Activated B cell treated with CpG ODN at 0.5 μM for 24 hours (primary cell): ENCODE measurements at regions not wholly inside any gene's neighbourhood (a gene's known extent, or its start where the extent isn't known, plus 50 kb on each side); places are given as distances from the start of the nearest gene placed in this dataset.

Experiments used
- ATAC-seq: fragments of 200-7000 bp; cut with Tn5 transposase; one replicate; pipeline ENCODE4 v1.10.0; 2021; ENCODE audit warnings: low read depth, mild to moderate bottlenecking, moderate library complexity
- CTCF ChIA-PET: fragments of 350-600 bp; sonication (Branson Sonifier 250); formaldehyde crosslinking; loops from one replicate; lab custom pipeline; 2021; ENCODE audit warnings: antibody characterized with exemption; lab: Charles Lee
- POLR2A ChIA-PET: fragments of 350-600 bp; sonication (Branson Sonifier 250); formaldehyde crosslinking; loops from one replicate; lab custom pipeline; 2021; ENCODE audit warnings: antibody characterized with exemption; lab: Charles Lee
- DNase-seq: peaks from one replicate; pipeline ENCODE4 v3.0.0; 2022
- H3K27ac Mint-ChIP-seq: one replicate; pipeline ENCODE4 v1.8.0; 2020; ENCODE audit warnings: mixed read lengths
- H3K27me3 Mint-ChIP-seq: one replicate; pipeline ENCODE4 v1.8.0; 2021; ENCODE audit warnings: mixed read lengths
- H3K36me3 Mint-ChIP-seq: one replicate; pipeline ENCODE4 v1.8.0; 2021; ENCODE audit warnings: low read depth, mixed read lengths
- H3K4me1 Mint-ChIP-seq: one replicate; pipeline ENCODE4 v1.8.0; 2021; ENCODE audit warnings: mixed read lengths
- H3K4me3 Mint-ChIP-seq: one replicate; pipeline ENCODE4 v1.8.0; 2020; ENCODE audit warnings: mild to moderate bottlenecking, mixed read lengths
- H3K9me3 Mint-ChIP-seq: one replicate; pipeline ENCODE4 v1.8.0; 2020; ENCODE audit warnings: mixed read lengths
- intact Hi-C: fragments of 100-400 bp; cut with micrococcal nuclease; formaldehyde crosslinking; loops from one replicate; pipeline ENCODE4 v1.15.1; 2024
- TF ChIP-seq, protein P1 (sequence below): fragments of 200-600 bp; IDR thresholded peaks from one replicate; pipeline ENCODE4 v1.8.0; 2022; ENCODE audit warnings: antibody characterized with exemption, mild to moderate bottlenecking

DNA sequence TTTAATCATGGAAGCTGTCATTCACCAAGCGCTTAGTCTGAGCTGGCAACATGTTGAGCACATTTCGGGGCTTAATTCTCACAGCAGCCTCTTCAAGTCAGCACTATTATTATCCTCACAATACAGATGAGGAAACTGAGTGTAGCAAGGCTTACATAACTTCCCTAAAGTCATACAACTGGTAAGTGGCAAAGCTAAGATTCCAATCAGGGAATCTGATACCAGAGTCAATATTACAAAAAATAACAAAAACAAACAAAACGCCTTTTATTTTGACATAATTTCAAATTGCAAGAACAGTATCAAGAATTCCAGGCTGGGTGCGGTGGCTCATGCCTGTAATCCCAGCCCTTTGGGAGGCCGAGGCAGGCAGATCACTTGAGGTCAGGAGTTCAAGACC, 120.4 kb upstream of the DUSP21 start:
- ATAC-seq = no peak

DNA sequence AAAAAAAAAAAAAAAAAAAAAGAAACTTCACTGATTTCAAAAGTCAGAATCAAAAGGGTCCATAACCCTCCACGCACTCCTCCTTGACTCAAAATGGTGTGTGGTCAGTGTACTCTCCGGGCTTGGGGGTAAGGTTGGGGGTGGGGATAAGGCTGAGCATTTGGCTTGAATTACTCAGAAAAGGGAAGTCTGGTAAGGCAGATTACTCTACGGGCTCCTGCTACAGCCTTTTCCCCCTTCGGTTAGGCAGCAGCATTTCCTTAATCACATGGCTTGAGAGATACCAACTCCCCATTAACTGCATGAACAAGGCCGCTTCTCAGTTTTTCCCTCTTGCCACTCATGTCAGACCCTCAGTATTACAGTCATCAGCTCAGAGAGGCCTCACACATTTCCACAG, 135.4 kb upstream of the DUSP21 start:
- POLR2A ChIA-PET = no interaction called here
- Mint-ChIP-seq H3K9me3 (no peaks in the 10 kb centered on the region), H3K36me3 (no peaks in the 10 kb centered on the region), H3K4me3 (no peak overlapping the region), H3K4me1 (no peaks in the 10 kb centered on the region), H3K27ac (no peak overlapping the region), H3K27me3 (no peaks in the 10 kb centered on the region)
- TF ChIP-seq, protein P1, sequence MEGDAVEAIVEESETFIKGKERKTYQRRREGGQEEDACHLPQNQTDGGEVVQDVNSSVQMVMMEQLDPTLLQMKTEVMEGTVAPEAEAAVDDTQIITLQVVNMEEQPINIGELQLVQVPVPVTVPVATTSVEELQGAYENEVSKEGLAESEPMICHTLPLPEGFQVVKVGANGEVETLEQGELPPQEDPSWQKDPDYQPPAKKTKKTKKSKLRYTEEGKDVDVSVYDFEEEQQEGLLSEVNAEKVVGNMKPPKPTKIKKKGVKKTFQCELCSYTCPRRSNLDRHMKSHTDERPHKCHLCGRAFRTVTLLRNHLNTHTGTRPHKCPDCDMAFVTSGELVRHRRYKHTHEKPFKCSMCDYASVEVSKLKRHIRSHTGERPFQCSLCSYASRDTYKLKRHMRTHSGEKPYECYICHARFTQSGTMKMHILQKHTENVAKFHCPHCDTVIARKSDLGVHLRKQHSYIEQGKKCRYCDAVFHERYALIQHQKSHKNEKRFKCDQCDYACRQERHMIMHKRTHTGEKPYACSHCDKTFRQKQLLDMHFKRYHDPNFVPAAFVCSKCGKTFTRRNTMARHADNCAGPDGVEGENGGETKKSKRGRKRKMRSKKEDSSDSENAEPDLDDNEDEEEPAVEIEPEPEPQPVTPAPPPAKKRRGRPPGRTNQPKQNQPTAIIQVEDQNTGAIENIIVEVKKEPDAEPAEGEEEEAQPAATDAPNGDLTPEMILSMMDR = no peak
- intact Hi-C loops = no loop called here
- CTCF ChIA-PET = no interaction called here
- DNase-seq (no peak), ATAC-seq (no peak)

More for the DNA sequence above, 120.4 kb upstream of the DUSP21 start:
- Mint-ChIP-seq H3K9me3 (no peaks in the 10 kb centered on the region), H3K27me3 (no peaks in the 10 kb centered on the region), H3K27ac (no peak overlapping the region), H3K4me1 (no peaks in the 10 kb centered on the region), H3K4me3 (no peak overlapping the region), H3K36me3 (no peaks in the 10 kb centered on the region)
- POLR2A ChIA-PET = no interaction called here
- CTCF ChIA-PET = no interaction called here
- intact Hi-C loops = no loop called here
- DNase-seq = no peak
- TF ChIP-seq, protein P1 = no peak

DNA sequence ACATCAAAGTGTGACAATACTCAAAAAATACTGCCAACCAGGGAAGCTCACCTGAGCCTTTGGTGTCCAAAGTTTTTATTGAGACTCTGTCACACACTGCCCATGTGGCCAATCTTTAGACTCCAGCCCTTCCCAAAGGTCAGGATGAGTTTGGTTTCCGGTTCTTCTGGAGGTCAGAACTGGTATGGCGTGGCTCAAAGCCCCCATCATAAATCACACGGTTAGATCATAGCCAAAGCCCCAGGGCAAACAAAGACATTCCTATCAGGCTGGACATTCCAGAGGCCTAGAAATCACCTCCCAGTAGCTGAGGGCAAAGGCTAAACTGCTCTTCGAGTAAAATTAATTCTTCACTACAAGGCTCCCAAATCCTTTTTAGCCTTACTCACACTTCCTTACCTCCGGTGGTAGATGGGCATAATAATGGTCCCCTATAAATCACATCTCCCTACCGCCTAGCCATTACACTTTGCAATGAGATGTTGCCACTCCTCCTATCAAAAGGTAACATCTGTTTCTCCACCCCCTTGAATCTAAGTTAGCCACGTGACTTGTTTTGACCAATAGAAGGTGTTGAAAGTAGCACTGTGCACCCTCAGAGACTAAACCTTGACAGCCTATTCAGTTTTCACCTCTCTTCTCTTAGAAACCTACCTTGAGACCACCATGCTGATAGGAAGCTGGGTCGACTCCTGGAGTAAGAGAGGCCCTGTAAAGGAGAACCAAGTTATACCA, 137.8 kb upstream of the DUSP21 start:
- no peaks in the 10 kb centered on the region for H3K4me1 Mint-ChIP-seq
- no peaks in the 10 kb centered on the region for H3K9me3 Mint-ChIP-seq
- CTCF ChIA-PET = no interaction called here
- no peaks in the 10 kb centered on the region for H3K27me3 Mint-ChIP-seq
- intact Hi-C loops = no loop called here
- TF ChIP-seq, protein P1 = no peak
- no peak overlapping the region for H3K27ac Mint-ChIP-seq
- H3K36me3 Mint-ChIP-seq = no peaks in the 10 kb centered on the region
- POLR2A ChIA-PET = no interaction called here
- H3K4me3 Mint-ChIP-seq = no peak overlapping the region
- ATAC-seq (no peak), DNase-seq (no peak)

DNA sequence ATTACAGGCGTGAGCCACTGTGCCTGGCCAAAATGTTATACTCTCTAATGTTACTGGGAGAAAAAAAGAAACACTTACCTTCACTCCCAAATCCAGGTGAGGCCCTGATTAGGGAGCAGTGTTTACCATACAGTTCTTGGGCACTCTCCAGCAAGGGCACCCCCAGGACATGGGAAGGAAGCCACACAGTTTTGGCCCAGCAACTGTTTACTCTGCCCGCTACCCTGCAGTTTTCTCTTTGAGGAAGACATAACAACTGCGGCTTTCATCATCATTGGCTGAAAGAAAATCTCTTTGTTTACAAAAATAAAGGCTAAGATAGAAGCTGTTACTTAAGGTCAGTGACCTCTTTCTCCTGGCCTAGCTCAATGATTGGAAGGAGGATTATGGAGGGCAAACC, 145.5 kb upstream of the DUSP21 start:
- intact Hi-C loops = no loop called here
- ChIA-PET CTCF (no interaction called here), POLR2A (no interaction called here)
- H3K4me3 Mint-ChIP-seq = no peak overlapping the region
- TF ChIP-seq, protein P1 = no peak
- H3K36me3 Mint-ChIP-seq = no peaks in the 10 kb centered on the region
- no peaks in the 10 kb centered on the region for H3K9me3 Mint-ChIP-seq
- H3K27ac Mint-ChIP-seq = no peak overlapping the region
- ATAC-seq = no peak
- no peaks in the 10 kb centered on the region for H3K27me3 Mint-ChIP-seq
- DNase-seq = no peak
- H3K4me1 Mint-ChIP-seq = no peaks in the 10 kb centered on the region

DNA sequence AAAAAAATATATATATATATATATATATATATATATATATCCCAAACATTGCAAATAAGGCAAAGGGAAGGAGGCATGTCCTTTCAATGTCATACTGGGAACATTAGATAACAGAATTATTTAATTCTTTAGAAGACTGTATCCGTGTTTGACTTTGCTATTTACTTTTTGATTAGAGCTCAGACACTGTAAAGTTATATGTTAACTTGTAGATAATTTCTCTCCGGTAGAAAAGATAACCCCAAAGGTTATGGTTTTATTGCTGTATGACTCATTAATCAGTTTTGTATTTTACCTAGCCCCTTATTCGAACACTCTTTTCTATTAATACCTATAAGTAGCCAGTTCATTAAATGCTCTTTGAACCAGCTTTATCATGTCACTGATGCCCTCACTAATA, 150.6 kb upstream of the DUSP21 start:
- Mint-ChIP-seq H3K27ac (no peak overlapping the region), H3K36me3 (no peaks in the 10 kb centered on the region), H3K9me3 (no peaks in the 10 kb centered on the region), H3K27me3 (no peaks in the 10 kb centered on the region), H3K4me1 (no peaks in the 10 kb centered on the region), H3K4me3 (no peak overlapping the region)
- intact Hi-C loops = no loop called here
- ChIA-PET POLR2A (no interaction called here), CTCF (no interaction called here)
- TF ChIP-seq, protein P1 = no peak
- ATAC-seq (no peak), DNase-seq (no peak)
